ENCODE measurements at regions not wholly inside any gene's neighbourhood (a gene's known extent, or its start where the extent isn't known, plus 50 kb on each side); places are given as distances from the start of the nearest gene placed in this dataset.

DNA sequence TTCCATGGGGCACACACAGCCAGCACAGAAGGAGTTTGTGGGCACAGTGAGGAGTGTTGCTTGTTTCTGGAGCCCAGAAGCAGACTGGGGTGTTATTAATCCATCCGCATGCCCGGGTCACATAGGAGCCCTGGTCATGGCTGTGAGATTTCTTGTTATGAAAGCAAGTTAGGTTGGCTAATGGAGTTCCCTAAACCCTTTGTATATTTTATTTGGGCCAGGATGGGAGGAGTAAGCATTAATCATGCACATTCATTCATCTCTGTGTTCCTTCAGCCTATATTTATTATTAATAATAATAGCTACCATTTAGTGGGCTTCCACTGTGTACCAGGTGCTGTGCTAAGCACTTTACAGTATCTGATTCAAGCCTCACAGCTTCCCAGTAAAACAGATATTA is 200.6 kb upstream of the CDH5 start:
- Histone ChIP-seq H3K4ac (replicated peaks; ENCODE audit: insufficient read length, low read depth, low read length) (no peak overlapping the region), H3K4me1 (replicated peaks in 1 of 4; ENCODE audit: control insufficient read depth in 3 of 4, insufficient read depth in 4 of 4, low read length in 3 of 4) (no peaks in the 10 kb centered on the region), H4K91ac (replicated peaks; ENCODE audit: insufficient read length, low read length) (no peak overlapping the region), H4K8ac (ENCODE audit: extremely low read depth, insufficient read depth, low read length) (no peak overlapping the region), H3K79me2 (ENCODE audit: control insufficient read depth in 1 of 2, insufficient read depth in 2 of 2, low read length in 2 of 2) (no peaks in the 10 kb centered on the region), H2BK20ac (ENCODE audit: low read length) (no peak overlapping the region), H3K23ac (ENCODE audit: insufficient read length) (no peak overlapping the region), H3K23me2 (ENCODE audit: low read depth, low read length) (no peaks in the 10 kb centered on the region), H3K9me3 (ENCODE audit: insufficient read depth in 2 of 2, low read depth in 1 of 2, low read length in 1 of 2) (no peaks in the 10 kb centered on the region; a peak in 1 of 4 replicates), H3K27ac (ENCODE audit: low read depth, low read length) (no peak overlapping the region), H3K36me3 (ENCODE audit: control insufficient read depth in 2 of 4, insufficient read depth in 4 of 4, low read length in 3 of 4) (no peaks in the 10 kb centered on the region), H3K56ac (replicated peaks; ENCODE audit: insufficient read length, low read depth, low read length) (no peak overlapping the region), H3K4me2 (ENCODE audit: insufficient read depth in 1 of 2, low read depth in 2 of 2, low read length in 2 of 2) (no peak overlapping the region), H3K4me3 (ENCODE audit: extremely low read depth in 1 of 4, insufficient read depth in 2 of 4, low read depth in 3 of 4, low read length in 4 of 4) (no peak overlapping the region), H2BK12ac (ENCODE audit: low read depth, low read length) (no peak overlapping the region), H3K27me3 (replicated peaks in 1 of 4; ENCODE audit: control insufficient read depth in 3 of 4, extremely low read depth in 1 of 4, insufficient read depth in 3 of 4, low read length in 3 of 4) (no peaks in the 10 kb centered on the region; a peak in 2 of 7 replicates), H2BK120ac (replicated peaks; ENCODE audit: low read depth, low read length) (no peak overlapping the region), H3K79me1 (ENCODE audit: low read depth, low read length) (no peaks in the 10 kb centered on the region), H2BK15ac (ENCODE audit: low read length) (no peak overlapping the region), H3K9ac (replicated peaks in 1 of 4; ENCODE audit: extremely low read depth in 1 of 4, low read depth in 3 of 4, low read length in 3 of 4) (no peak overlapping the region), H3K18ac (ENCODE audit: extremely low read depth, low read length) (no peak overlapping the region), H2BK5ac (ENCODE audit: low read depth, low read length) (no peak overlapping the region), H4K20me1 (replicated peaks in 1 of 2; ENCODE audit: control insufficient read depth in 1 of 2, insufficient read depth in 2 of 2, low read length in 2 of 2) (no peaks in the 10 kb centered on the region), H4K5ac (ENCODE audit: insufficient read length, low read depth, low read length) (no peak overlapping the region), H3K14ac (ENCODE audit: insufficient read length) (no peak overlapping the region), H2AK5ac (ENCODE audit: low read depth, low read length) (no peak overlapping the region), H2AFZ (ENCODE audit: low read length) (no peak overlapping the region)
- ChIA-PET CTCF (ENCODE audit: partially characterized antibody) (interaction anchor here (0.9 to 1.5 kb wide), 3 partner anchors 9 to 105 kb away, joined by 3 read pairs; no protein-coding TSS in a partner anchor), POLR2A (ENCODE audit: partially characterized antibody) (no interaction called here)
- 77% methylated on average over 2 of the region's 2 CpGs; no CpG with 5 or more reads in 1 of the 2 experiments for WGBS, 2 experiments (ENCODE audit: extremely low coverage in 1 of 2, insufficient coverage in 1 of 2, insufficient read length in 1 of 2, insufficient replicate concordance in 2 of 2, low coverage in 1 of 2, low lambda C conversion rate in 2 of 2, missing lambda C conversion rate in 1 of 2)
- TF ChIP-seq SP4 (IDR thresholded peaks at IDR 0.05; ENCODE audit: low read length), result no peak
- TF ChIP-seq, protein P1, sequence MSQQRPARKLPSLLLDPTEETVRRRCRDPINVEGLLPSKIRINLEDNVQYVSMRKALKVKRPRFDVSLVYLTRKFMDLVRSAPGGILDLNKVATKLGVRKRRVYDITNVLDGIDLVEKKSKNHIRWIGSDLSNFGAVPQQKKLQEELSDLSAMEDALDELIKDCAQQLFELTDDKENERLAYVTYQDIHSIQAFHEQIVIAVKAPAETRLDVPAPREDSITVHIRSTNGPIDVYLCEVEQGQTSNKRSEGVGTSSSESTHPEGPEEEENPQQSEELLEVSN (IDR thresholded peaks at IDR 0.05), result no peak
- no peak for TF ChIP-seq MAFK (IDR thresholded peaks at IDR 0.05; ENCODE audit: low read depth, low read length)
- no peak for TF ChIP-seq POLR2AphosphoS5 (IDR thresholded peaks at IDR 0.05; ENCODE audit: low read depth, low read length)
- TF ChIP-seq CHD2 (IDR thresholded peaks at IDR 0.05; ENCODE audit: low read length), result no peak
- TF ChIP-seq RBBP5 (IDR thresholded peaks at IDR 0.05; ENCODE audit: borderline replicate concordance, low read depth, low read length), result no peak
- TF ChIP-seq NRF1 (IDR thresholded peaks at IDR 0.05; ENCODE audit: low read depth, low read length), result no peak
- no peak for TF ChIP-seq JUND (IDR thresholded peaks at IDR 0.05; ENCODE audit: low read length)
- TF ChIP-seq BACH1 (IDR thresholded peaks at IDR 0.05; ENCODE audit: low read length), result no peak
- TF ChIP-seq SIX5 (IDR thresholded peaks at IDR 0.05; ENCODE audit: low read depth, low read length), result no peak
- TF ChIP-seq HDAC2 (IDR thresholded peaks at IDR 0.05; ENCODE audit: borderline replicate concordance in 1 of 2, low read depth in 2 of 2, low read length in 2 of 2), result no peak
- DNase-seq (ENCODE audit: low read depth in 1 of 2, low spot score in 2 of 2) (no peak), FAIRE-seq (no peak)

Data from H1 (cell line).